ENCODE measurements at regions not wholly inside any gene's neighbourhood (a gene's known extent, or its start where the extent isn't known, plus 50 kb on each side); places are given as distances from the start of the nearest gene placed in this dataset.

- no peak for DNase-seq (ENCODE audit: low read depth, low spot score)
- no peak overlapping the region for H3K4me3 ChIP-seq (replicated peaks in 1 of 3; ENCODE audit: insufficient read depth in 1 of 3, low read depth in 1 of 3, low read length in 3 of 3)
- no peaks in the 10 kb centered on the region for H3K9me1 ChIP-seq (replicated peaks; ENCODE audit: control insufficient read depth, extremely low read depth, insufficient read depth, low read length)
- ChIA-PET CTCF (no interaction called here), POLR2A (no interaction called here)
- no peaks in the 10 kb centered on the region for H3K4me1 ChIP-seq (ENCODE audit: control insufficient read depth, extremely low read depth, insufficient read depth, low read length)
- no peak overlapping the region for H3K9ac ChIP-seq (replicated peaks; ENCODE audit: extremely low read depth, insufficient read depth, low read length)
- no peaks in the 10 kb centered on the region for H3K36me3 ChIP-seq (ENCODE audit: control insufficient read depth in 2 of 2, extremely low read depth in 1 of 2, insufficient read depth in 2 of 2, low read length in 2 of 2)
- FAIRE-seq = no peak
- peaks cover 12% of the 10 kb centered on the region for H3K9me3 ChIP-seq (replicated peaks; ENCODE audit: control insufficient read depth, insufficient read depth, low read length)
- no peak for TF ChIP-seq MAX (IDR thresholded peaks at IDR 0.05; ENCODE audit: insufficient read depth, insufficient read length)
- TF ChIP-seq JUN (IDR thresholded peaks at IDR 0.05; ENCODE audit: borderline replicate concordance, insufficient read depth, insufficient read length, low read depth) = no peak
- TF ChIP-seq EZH2 (IDR thresholded peaks at IDR 0.05; ENCODE audit: borderline replicate concordance, low read depth, low read length, severe bottlenecking) = no peak
- no peak for TF ChIP-seq GATA2 (IDR thresholded peaks at IDR 0.05; ENCODE audit: insufficient read depth, insufficient read length, low read depth, low read length)
- TF ChIP-seq MYC (IDR thresholded peaks at IDR 0.05; ENCODE audit: low read depth, low read length) = no peak
- TF ChIP-seq POLR2AphosphoS5 (IDR thresholded peaks at IDR 0.05; ENCODE audit: insufficient read depth, low read depth, low read length) = no peak
- TF ChIP-seq POLR2A (IDR thresholded peaks at IDR 0.05; ENCODE audit: low read depth, low read length) = no peak
- TF ChIP-seq CTCF (IDR thresholded peaks at IDR 0.05; ENCODE audit: extremely low read depth in 1 of 2, insufficient read depth in 1 of 2, low read depth in 1 of 2, low read length in 2 of 2) = no peak
- H3K79me2 ChIP-seq (ENCODE audit: control insufficient read depth, insufficient read depth, low read length) = no peaks in the 10 kb centered on the region
- H4K20me1 ChIP-seq (replicated peaks; ENCODE audit: control insufficient read depth, extremely low read depth, insufficient read depth, low read length) = no peaks in the 10 kb centered on the region
- H3K4me2 ChIP-seq (ENCODE audit: insufficient read depth, low read length) = no peak overlapping the region
- dilution Hi-C loops (cut with MboI; ENCODE audit: extremely low pct_ligation_motif_present, low sequenced_read_pairs) = no loop called here
- H3K27me3 ChIP-seq (ENCODE audit: control insufficient read depth in 2 of 2, insufficient read depth in 2 of 2, low read length in 2 of 2) = no peaks in the 10 kb centered on the region
- no TSS peak for BruUV-seq (replicated peaks)
- no peak overlapping the region for H2AFZ ChIP-seq (ENCODE audit: low read depth, low read length)
- intact Hi-C loops (cut with micrococcal nuclease) = no loop called here
- no peak overlapping the region for H3K27ac ChIP-seq (ENCODE audit: insufficient read depth, low read depth, low read length)
These were observed 82.8 kb upstream of the ZNF716 start for GRCh38 chr7:57367171-57367570.

Measured in endothelial cell of umbilical vein (primary cell).